ENCODE measurements at regions not wholly inside any gene's neighbourhood (a gene's known extent, or its start where the extent isn't known, plus 50 kb on each side); places are given as distances from the start of the nearest gene placed in this dataset.

GRCh38 chrX:65034292-65034667, 58.0 kb upstream of the ZC4H2 start:
- Histone ChIP-seq H3K4me3 (ENCODE audit: low read length) (peak overlapping the region; percentile 80), H3K9me3 (ENCODE audit: low read length) (no peaks in the 10 kb centered on the region), H3K27me3 (ENCODE audit: insufficient read depth, low read depth, low read length) (no peaks in the 10 kb centered on the region), H3K36me3 (ENCODE audit: insufficient read depth, low read length) (no peaks in the 10 kb centered on the region), H3K4me2 (ENCODE audit: low read length) (no peak overlapping the region), H2AFZ (ENCODE audit: low read depth, low read length) (no peak overlapping the region), H3K79me2 (replicated peaks; ENCODE audit: insufficient read depth, low read length) (peaks cover 14% of the 10 kb centered on the region), H3K9ac (ENCODE audit: low read length) (peak overlapping the region; percentile 71), H3F3A (ENCODE audit: insufficient read depth, low read length, poor library complexity, severe bottlenecking) (no peaks in the 10 kb centered on the region), H3K27ac (ENCODE audit: low read length) (peak overlapping the region; percentile 74), H3K9me2 (ENCODE audit: insufficient read depth, low read length) (no peaks in the 10 kb centered on the region), H4K20me1 (ENCODE audit: insufficient read depth) (no peaks in the 10 kb centered on the region)
- no peak for TF ChIP-seq RAD21 (conservative IDR thresholded peaks at IDR 0.05)
- no peak for TF ChIP-seq POLR2AphosphoS5 (IDR thresholded peaks at IDR 0.05)
- no peak for TF ChIP-seq MXI1 (conservative IDR thresholded peaks at IDR 0.05; ENCODE audit: poor library complexity, severe bottlenecking)
- TF ChIP-seq TAF1 (IDR thresholded peaks at IDR 0.05; ENCODE audit: low read depth), result no peak
- TF ChIP-seq EZH2 (IDR thresholded peaks at IDR 0.05; ENCODE audit: borderline replicate concordance, insufficient read depth, low read length, poor library complexity, severe bottlenecking), result no peak
- no peak for TF ChIP-seq CTCF (IDR thresholded peaks at IDR 0.05; ENCODE audit: poor library complexity, severe bottlenecking)
- no peak for TF ChIP-seq REST (IDR thresholded peaks at IDR 0.05; ENCODE audit: borderline replicate concordance)

Measured in neural cell (in vitro differentiated cells).